ENCODE measurements at regions not wholly inside any gene's neighbourhood (a gene's known extent, or its start where the extent isn't known, plus 50 kb on each side); places are given as distances from the start of the nearest gene placed in this dataset.

DNA sequence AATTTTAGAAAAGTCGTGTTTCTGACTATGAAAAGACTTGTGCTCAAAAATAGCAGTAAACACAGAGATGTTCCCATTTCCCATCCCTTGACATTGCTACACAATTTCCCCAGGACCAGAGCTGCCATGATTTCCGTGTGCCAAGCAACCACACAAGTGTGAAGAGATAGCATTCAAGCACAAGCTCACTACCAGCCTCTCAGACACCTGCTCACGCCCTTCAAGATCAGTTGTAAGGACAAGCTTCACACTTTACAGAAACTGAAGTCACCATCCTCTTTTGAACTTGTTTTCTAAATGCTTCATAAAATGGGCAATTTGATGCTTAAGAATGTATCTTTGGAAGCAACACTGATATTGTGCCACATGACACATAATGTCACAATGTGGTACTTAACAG lies 333.1 kb downstream of the CAAP1 start:
- ChIA-PET CTCF (no interaction called here), POLR2A (no interaction called here)
- H3K4me3 ChIP-seq (ENCODE audit: low read depth, low read length): no peak overlapping the region
- H3K9me3 ChIP-seq (ENCODE audit: control insufficient read depth, insufficient read depth, low read depth, low read length): no peaks in the 10 kb centered on the region
- TF ChIP-seq, protein P1, sequence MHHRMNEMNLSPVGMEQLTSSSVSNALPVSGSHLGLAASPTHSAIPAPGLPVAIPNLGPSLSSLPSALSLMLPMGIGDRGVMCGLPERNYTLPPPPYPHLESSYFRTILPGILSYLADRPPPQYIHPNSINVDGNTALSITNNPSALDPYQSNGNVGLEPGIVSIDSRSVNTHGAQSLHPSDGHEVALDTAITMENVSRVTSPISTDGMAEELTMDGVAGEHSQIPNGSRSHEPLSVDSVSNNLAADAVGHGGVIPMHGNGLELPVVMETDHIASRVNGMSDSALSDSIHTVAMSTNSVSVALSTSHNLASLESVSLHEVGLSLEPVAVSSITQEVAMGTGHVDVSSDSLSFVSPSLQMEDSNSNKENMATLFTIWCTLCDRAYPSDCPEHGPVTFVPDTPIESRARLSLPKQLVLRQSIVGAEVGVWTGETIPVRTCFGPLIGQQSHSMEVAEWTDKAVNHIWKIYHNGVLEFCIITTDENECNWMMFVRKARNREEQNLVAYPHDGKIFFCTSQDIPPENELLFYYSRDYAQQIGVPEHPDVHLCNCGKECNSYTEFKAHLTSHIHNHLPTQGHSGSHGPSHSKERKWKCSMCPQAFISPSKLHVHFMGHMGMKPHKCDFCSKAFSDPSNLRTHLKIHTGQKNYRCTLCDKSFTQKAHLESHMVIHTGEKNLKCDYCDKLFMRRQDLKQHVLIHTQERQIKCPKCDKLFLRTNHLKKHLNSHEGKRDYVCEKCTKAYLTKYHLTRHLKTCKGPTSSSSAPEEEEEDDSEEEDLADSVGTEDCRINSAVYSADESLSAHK (tag by site-specific recombination; IDR thresholded peaks at IDR 0.05): no peak
- no peak for TF ChIP-seq ZNF391 (tag by site-specific recombination; IDR thresholded peaks at IDR 0.05; ENCODE audit: borderline replicate concordance, low read depth)
- TF ChIP-seq, protein P2, sequence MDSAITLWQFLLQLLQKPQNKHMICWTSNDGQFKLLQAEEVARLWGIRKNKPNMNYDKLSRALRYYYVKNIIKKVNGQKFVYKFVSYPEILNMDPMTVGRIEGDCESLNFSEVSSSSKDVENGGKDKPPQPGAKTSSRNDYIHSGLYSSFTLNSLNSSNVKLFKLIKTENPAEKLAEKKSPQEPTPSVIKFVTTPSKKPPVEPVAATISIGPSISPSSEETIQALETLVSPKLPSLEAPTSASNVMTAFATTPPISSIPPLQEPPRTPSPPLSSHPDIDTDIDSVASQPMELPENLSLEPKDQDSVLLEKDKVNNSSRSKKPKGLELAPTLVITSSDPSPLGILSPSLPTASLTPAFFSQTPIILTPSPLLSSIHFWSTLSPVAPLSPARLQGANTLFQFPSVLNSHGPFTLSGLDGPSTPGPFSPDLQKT (IDR thresholded peaks at IDR 0.05; ENCODE audit: borderline replicate concordance, low read depth, low read length): no peak
- no peak for TF ChIP-seq ZNF416 (tag by site-specific recombination; IDR thresholded peaks at IDR 0.05)
- TF ChIP-seq ZNF2 (tag by site-specific recombination; IDR thresholded peaks at IDR 0.05): no peak
- TF ChIP-seq, protein P3, sequence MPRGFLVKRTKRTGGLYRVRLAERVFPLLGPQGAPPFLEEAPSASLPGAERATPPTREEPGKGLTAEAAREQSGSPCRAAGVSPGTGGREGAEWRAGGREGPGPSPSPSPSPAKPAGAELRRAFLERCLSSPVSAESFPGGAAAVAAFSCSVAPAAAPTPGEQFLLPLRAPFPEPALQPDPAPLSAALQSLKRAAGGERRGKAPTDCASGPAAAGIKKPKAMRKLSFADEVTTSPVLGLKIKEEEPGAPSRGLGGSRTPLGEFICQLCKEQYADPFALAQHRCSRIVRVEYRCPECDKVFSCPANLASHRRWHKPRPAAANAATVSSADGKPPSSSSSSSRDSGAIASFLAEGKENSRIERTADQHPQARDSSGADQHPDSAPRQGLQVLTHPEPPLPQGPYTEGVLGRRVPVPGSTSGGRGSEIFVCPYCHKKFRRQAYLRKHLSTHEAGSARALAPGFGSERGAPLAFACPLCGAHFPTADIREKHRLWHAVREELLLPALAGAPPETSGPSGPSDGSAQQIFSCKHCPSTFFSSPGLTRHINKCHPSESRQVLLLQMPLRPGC (tag by site-specific recombination; IDR thresholded peaks at IDR 0.05): no peak
- TF ChIP-seq, protein P4, sequence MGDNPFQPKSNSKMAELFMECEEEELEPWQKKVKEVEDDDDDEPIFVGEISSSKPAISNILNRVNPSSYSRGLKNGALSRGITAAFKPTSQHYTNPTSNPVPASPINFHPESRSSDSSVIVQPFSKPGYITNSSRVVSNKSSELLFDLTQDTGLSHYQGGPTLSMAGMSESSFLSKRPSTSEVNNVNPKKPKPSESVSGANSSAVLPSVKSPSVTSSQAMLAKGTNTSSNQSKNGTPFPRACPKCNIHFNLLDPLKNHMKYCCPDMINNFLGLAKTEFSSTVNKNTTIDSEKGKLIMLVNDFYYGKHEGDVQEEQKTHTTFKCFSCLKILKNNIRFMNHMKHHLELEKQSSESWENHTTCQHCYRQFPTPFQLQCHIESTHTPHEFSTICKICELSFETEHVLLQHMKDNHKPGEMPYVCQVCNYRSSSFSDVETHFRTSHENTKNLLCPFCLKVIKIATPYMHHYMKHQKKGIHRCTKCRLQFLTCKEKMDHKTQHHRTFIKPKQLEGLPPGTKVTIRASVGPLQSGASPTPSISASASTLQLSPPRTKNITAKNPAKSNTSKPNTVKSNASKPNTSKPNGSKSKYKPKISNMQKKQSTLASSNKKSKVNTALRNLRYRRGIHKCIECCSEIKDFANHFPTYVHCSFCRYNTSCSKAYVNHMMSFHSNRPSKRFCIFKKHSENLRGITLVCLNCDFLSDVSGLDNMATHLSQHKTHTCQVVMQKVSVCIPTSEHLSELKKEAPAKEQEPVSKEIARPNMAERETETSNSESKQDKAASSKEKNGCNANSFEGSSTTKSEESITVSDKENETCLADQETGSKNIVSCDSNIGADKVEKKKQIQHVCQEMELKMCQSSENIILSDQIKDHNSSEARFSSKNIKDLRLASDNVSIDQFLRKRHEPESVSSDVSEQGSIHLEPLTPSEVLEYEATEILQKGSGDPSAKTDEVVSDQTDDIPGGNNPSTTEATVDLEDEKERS (tag by site-specific recombination; IDR thresholded peaks at IDR 0.05): no peak
- no peak for TF ChIP-seq ZNF596 (tag by site-specific recombination; IDR thresholded peaks at IDR 0.05)
- TF ChIP-seq, protein P5, sequence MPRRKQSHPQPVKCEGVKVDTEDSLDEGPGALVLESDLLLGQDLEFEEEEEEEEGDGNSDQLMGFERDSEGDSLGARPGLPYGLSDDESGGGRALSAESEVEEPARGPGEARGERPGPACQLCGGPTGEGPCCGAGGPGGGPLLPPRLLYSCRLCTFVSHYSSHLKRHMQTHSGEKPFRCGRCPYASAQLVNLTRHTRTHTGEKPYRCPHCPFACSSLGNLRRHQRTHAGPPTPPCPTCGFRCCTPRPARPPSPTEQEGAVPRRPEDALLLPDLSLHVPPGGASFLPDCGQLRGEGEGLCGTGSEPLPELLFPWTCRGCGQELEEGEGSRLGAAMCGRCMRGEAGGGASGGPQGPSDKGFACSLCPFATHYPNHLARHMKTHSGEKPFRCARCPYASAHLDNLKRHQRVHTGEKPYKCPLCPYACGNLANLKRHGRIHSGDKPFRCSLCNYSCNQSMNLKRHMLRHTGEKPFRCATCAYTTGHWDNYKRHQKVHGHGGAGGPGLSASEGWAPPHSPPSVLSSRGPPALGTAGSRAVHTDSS (tag by site-specific recombination; IDR thresholded peaks at IDR 0.05): no peak
- TF ChIP-seq ZNF548 (tag by site-specific recombination; IDR thresholded peaks at IDR 0.05): no peak
- no peak for TF ChIP-seq ZNF248 (tag by site-specific recombination; IDR thresholded peaks at IDR 0.05)
- TF ChIP-seq, protein P6, sequence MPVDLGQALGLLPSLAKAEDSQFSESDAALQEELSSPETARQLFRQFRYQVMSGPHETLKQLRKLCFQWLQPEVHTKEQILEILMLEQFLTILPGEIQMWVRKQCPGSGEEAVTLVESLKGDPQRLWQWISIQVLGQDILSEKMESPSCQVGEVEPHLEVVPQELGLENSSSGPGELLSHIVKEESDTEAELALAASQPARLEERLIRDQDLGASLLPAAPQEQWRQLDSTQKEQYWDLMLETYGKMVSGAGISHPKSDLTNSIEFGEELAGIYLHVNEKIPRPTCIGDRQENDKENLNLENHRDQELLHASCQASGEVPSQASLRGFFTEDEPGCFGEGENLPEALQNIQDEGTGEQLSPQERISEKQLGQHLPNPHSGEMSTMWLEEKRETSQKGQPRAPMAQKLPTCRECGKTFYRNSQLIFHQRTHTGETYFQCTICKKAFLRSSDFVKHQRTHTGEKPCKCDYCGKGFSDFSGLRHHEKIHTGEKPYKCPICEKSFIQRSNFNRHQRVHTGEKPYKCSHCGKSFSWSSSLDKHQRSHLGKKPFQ (tag by site-specific recombination; IDR thresholded peaks at IDR 0.05): no peak
- TF ChIP-seq WT1 (tag by site-specific recombination; IDR thresholded peaks at IDR 0.05): no peak
- no peak for TF ChIP-seq HOXC10 (CRISPR knock-in tag; IDR thresholded peaks at IDR 0.05)
- no peak for TF ChIP-seq ZNF747 (tag by site-specific recombination; IDR thresholded peaks at IDR 0.05)
- TF ChIP-seq ZNF211 (tag by site-specific recombination; IDR thresholded peaks at IDR 0.05; ENCODE audit: low read depth): no peak
- no peaks in the 10 kb centered on the region for H3K4me1 ChIP-seq (ENCODE audit: control insufficient read depth, insufficient read depth, low read length)
- no peaks in the 10 kb centered on the region for H3K36me3 ChIP-seq (ENCODE audit: control insufficient read depth in 2 of 2, insufficient read depth in 1 of 2, low read length in 2 of 2)
- H3K27ac ChIP-seq (ENCODE audit: extremely low read depth, low read depth, low read length): no peak overlapping the region

Measured in HEK293 (cell line).